Mucosa of rectum (tissue), 2 donors: ENCODE measurements at regions not wholly inside any gene's neighbourhood (a gene's known extent, or its start where the extent isn't known, plus 50 kb on each side); places are given as distances from the start of the nearest gene placed in this dataset.

ENCODE experiments used
- H3K27ac ChIP-seq, 2 donors: one replicate each; pipeline ENCODE4 v1.7.0; 2013; ENCODE audit warnings: inconsistent platforms in 2 of 2, low read depth in 2 of 2, low read length in 2 of 2
- H3K27me3 ChIP-seq, 2 donors: one replicate each; pipeline ENCODE4 v1.7.0; 2013; ENCODE audit warnings: low read length in 2 of 2; ENCODE audit not compliant: control insufficient read depth in 2 of 2, insufficient read depth in 2 of 2
- H3K36me3 ChIP-seq, 2 donors: one replicate each; pipeline ENCODE4 v1.7.0; 2013; ENCODE audit warnings: low read length in 2 of 2; ENCODE audit not compliant: control insufficient read depth in 2 of 2, insufficient read depth in 2 of 2
- H3K4me1 ChIP-seq, 2 donors: one replicate each; pipeline ENCODE4 v1.7.0; 2013; ENCODE audit warnings: low read length in 2 of 2, mild to moderate bottlenecking in 1 of 2; ENCODE audit not compliant: control insufficient read depth in 2 of 2, insufficient read depth in 2 of 2
- H3K4me3 ChIP-seq, 2 donors: one replicate each; pipeline ENCODE4 v1.7.0; 2013; ENCODE audit warnings: low read length in 2 of 2
- H3K9ac ChIP-seq, 2 donors: one replicate each; pipeline ENCODE4 v1.7.0; 2013; ENCODE audit warnings: low read length in 2 of 2, low read depth in 1 of 2, mild to moderate bottlenecking in 1 of 2
- H3K9me3 ChIP-seq, 2 donors: one replicate each; pipeline ENCODE4 v1.7.0; 2013; ENCODE audit warnings: low read length in 2 of 2; ENCODE audit not compliant: control insufficient read depth in 2 of 2
- donor health status: healthy.
- donor health status: Normal muscosa, but diverticular disease.

DNA sequence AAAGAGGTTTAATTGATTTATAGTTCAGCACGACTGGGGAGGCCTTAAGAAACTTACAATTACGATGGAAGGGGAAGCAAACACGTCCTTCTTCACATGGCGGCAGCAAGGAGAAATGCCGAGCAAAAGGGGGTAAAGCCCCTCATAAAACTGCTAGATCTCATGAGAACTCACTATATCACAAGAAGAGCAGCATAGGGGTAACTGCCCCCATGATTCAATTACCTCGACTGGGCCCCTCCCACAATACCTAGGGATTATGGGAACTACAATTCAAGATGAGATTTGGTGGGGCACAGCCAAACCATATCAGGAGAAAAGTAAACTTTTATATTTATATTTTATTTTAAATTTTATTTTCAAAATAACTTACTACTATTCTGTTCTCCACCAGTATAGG, 272.0 kb downstream of the MYCN start:
- no peak overlapping the region for H3K9ac ChIP-seq
- H3K4me3 ChIP-seq = no peak overlapping the region
- H3K27ac ChIP-seq = no peak overlapping the region
- H3K9me3 ChIP-seq = no peaks in the 10 kb centered on the region
- H3K27me3 ChIP-seq = no peaks in the 10 kb centered on the region
- no peaks in the 10 kb centered on the region for H3K4me1 ChIP-seq
- H3K36me3 ChIP-seq = no peaks in the 10 kb centered on the region

DNA sequence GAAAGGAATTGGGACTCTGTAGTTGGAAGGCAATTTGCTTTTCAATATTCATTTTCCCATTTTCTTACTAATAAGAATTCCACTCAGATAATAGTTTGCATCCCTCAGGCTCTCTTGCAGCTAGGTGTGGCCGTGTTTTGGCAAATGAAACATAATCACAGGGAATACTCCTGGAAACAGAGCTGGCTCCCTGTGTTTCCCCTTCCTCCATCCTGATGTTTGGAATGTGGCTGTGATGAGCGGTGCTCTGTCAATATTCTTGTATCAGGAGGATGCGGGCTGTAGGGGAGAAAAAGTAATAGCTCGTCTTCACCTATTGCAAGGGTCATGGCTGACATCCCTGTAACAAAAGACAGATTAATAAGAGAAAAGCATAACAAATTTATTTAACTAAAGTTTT, 271.0 kb downstream of the MYCN start:
- no peaks in the 10 kb centered on the region for H3K4me1 ChIP-seq
- H3K36me3 ChIP-seq = no peaks in the 10 kb centered on the region
- H3K4me3 ChIP-seq = no peak overlapping the region
- H3K27me3 ChIP-seq = no peaks in the 10 kb centered on the region
- no peak overlapping the region for H3K27ac ChIP-seq
- no peak overlapping the region for H3K9ac ChIP-seq
- no peaks in the 10 kb centered on the region for H3K9me3 ChIP-seq

DNA sequence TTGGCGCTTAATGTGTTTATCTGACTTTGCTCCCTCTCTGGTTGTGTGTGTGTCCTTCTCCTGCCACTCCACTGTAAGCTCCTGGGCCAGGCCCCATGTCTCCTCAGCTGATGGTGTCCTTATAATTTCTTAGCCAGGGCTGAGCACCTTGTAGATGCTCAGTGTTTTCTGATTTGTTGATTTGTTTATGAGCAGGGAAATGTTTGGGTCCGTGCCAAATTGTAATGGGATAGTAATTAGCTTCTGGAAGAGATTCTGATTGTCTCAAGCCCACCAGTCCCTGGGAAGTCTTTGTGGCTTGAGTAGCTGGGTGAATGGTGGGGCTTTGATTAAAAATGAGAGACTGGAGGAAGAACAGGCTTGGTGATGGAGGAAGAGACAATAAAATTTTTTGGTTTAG, 270.5 kb downstream of the MYCN start:
- Histone ChIP-seq H3K4me1 (no peaks in the 10 kb centered on the region), H3K9ac (no peak overlapping the region), H3K36me3 (no peaks in the 10 kb centered on the region), H3K9me3 (no peaks in the 10 kb centered on the region), H3K4me3 (no peak overlapping the region), H3K27ac (no peak overlapping the region), H3K27me3 (no peaks in the 10 kb centered on the region)

DNA sequence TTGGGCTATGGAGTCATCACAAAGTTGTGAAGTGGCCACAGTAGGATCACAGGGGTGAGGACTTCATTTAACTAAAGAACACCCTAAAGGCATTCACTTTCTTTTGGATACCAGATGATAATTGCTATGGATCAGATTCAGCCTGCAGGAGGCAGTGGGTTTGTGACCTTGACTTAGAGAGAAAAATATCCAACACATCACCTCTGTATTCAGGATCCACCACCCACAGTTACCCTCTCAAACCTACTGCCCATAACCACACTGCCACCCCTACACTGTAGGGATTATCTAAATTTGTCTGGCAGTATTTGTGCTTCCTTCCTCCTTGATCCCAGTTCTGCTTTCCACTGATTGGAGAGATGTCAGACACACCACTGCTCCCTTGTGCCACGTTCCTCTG, 269.4 kb downstream of the MYCN start:
- Histone ChIP-seq H3K9me3 (no peaks in the 10 kb centered on the region), H3K4me1 (no peaks in the 10 kb centered on the region), H3K27me3 (no peaks in the 10 kb centered on the region), H3K4me3 (no peak overlapping the region), H3K9ac (no peak overlapping the region), H3K36me3 (no peaks in the 10 kb centered on the region), H3K27ac (no peak overlapping the region)

DNA sequence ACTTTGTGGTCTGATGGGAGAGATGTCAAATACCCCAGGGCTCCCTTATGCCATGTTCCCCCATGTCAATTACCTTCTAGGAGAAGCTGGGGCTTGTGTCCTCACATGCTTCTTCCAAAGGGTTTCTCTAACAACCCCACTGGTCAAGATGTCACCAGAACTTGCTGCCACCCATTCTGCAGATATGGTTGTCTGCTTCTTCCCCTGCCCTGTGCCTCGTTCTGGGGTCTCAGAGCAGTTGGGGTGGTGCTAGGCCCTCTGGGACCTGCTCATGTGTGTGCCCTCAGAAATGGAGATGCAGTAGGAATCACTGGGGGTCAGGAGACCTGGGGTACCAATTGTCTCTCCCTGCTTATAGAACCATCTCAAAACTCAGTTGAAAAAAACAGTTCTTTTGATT, 268.6 kb downstream of the MYCN start:
- Histone ChIP-seq H3K36me3 (no peaks in the 10 kb centered on the region), H3K27ac (no peak overlapping the region), H3K9me3 (no peaks in the 10 kb centered on the region), H3K4me3 (no peak overlapping the region), H3K4me1 (peaks cover under 1 to 2% of the 10 kb centered on the region in 2 donors), H3K9ac (no peak overlapping the region), H3K27me3 (no peaks in the 10 kb centered on the region)

DNA sequence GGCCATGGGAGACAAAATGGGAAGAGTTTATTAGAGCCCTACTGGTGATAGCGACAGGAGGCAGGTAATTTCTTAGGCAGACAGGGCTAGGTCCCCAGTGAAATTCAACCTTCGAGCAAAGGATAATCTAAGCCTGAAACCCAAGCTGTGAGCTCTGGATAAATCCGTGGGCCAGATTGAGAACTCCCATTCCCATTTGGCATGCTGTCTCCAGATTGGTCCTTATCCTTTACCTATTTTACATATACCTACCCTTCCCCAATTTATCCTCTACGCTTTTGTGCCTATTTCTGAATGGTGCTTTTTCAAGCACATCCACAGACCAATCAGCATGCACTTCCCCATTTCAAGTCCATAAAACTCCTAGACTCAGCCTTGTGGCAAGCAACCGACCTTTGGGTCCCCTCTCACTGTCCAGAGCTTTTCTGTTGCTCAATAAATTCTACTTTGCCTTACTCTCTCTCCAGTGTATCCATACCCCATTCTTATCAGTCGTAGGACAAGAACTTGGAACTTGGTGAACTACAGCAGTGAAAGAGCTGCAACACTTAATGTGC, 268.0 kb downstream of the MYCN start:
- Histone ChIP-seq H3K9ac (no peak overlapping the region), H3K36me3 (no peaks in the 10 kb centered on the region), H3K9me3 (no peaks in the 10 kb centered on the region), H3K27ac (no peak overlapping the region), H3K27me3 (no peaks in the 10 kb centered on the region), H3K4me1 (peaks cover 6 to 8% of the 10 kb centered on the region in 2 donors), H3K4me3 (no peak overlapping the region)

DNA sequence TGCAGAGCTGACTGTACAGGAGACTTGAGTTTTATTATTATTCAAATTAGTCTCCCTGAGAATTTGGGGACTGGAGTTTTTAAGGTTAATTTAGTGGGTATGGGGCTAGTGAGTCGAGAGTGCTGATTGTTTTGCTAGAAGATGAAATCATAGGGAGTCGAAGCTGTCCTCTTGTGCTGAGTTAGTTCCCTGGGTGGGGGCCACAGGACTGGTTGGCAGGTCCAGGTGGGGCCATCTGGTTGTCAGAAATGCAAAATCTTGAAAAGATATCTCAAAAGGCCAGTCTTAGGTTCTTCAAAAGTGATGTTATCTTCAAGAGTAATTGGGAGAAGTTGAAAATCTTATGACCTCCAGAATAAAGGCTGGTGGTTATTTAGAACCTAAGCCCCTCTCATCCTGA, 267.3 kb downstream of the MYCN start:
- peaks cover 12% of the 10 kb centered on the region in 2 donors for H3K4me1 ChIP-seq
- no peaks in the 10 kb centered on the region for H3K36me3 ChIP-seq
- H3K27me3 ChIP-seq = no peaks in the 10 kb centered on the region
- no peak overlapping the region for H3K9ac ChIP-seq
- H3K9me3 ChIP-seq = no peaks in the 10 kb centered on the region
- no peak overlapping the region for H3K4me3 ChIP-seq
- H3K27ac ChIP-seq = no peak overlapping the region

DNA sequence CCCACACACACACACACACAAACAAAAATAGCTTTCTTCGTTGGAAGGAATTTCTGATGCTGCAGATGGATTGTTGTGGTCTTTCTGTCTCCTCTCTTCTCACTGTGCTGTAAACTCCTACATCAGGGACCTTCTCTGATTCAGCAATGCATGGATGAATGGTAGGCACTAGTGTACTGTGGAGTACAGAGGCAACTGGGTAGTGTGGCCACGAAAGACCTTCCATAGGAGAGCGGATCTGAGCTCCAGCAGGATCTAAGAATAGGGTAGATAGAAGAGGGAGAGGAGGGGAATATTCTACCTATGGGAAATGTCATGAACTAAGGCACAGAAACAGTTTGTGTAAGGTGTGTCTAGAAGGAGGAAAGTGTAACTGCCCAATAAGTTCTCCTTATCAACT, 266.8 kb downstream of the MYCN start:
- peaks cover 16 to 17% of the 10 kb centered on the region in 2 donors for H3K4me1 ChIP-seq
- H3K27me3 ChIP-seq = no peaks in the 10 kb centered on the region
- H3K36me3 ChIP-seq = no peaks in the 10 kb centered on the region
- no peak overlapping the region for H3K4me3 ChIP-seq
- no peak overlapping the region for H3K27ac ChIP-seq
- no peak overlapping the region for H3K9ac ChIP-seq
- no peaks in the 10 kb centered on the region for H3K9me3 ChIP-seq

DNA sequence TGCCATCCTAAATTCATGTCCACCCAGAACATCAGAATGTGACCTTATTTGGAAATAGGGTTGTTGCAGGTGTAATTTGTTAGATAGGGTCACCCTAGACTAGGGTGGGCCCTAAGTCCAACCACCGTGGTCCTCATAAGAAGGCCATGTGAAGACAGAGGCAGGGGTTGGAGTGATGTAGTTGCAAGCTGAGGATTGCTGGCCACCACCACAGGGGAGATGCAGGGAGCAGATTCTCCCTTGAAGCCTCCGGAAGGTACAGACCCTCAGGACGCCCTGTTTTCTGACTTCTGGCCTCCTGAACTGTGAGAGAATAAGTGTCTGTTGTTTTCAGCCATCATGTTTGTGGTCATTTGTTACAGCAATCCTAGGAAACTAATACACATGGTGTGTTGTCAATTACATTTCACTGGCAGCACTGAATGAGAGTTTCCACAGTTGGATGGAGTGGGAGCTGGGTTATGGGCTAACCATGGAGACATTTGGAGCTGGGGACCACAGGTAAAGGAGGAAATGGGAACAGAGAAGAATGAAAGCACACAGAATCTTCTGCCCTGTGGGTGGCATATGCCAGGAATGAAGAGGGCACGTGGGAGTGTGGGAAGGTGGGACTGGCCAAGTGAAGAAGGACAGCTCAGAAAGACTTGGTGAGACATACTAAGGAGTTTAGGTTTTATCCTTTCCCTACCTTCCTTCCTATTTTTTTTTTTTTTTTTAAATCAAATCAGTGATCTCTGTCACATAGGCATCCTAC, 266.0 kb downstream of the MYCN start:
- H3K4me3 ChIP-seq = no peak overlapping the region
- no peak overlapping the region for H3K9ac ChIP-seq
- peaks cover 20 to 21% of the 10 kb centered on the region in 2 donors for H3K4me1 ChIP-seq
- no peak overlapping the region for H3K27ac ChIP-seq
- no peaks in the 10 kb centered on the region for H3K27me3 ChIP-seq
- H3K36me3 ChIP-seq = no peaks in the 10 kb centered on the region
- H3K9me3 ChIP-seq = no peaks in the 10 kb centered on the region

DNA sequence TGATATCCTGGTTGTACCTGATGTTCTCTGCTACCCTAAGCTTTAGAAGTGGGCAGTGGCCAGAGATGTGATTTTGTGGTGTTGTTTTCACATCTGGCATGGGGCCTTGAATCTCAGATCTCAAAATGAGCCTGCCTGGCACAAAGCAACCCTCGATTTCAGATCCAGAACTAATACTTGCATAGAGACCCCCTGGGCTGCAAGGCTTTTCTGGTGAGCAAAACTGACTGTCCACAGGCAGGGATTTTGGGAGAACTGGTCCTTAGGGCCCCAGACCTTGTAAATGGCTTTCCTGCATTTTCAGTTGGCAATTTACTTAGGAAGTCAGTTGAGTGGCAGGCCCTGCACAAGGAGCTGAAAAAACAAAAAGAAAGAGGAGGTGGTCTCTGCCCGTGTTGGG, 265.3 kb downstream of the MYCN start:
- peaks cover 20 to 21% of the 10 kb centered on the region in 2 donors for H3K4me1 ChIP-seq
- H3K27me3 ChIP-seq = no peaks in the 10 kb centered on the region
- no peak overlapping the region for H3K27ac ChIP-seq
- no peak overlapping the region for H3K9ac ChIP-seq
- no peaks in the 10 kb centered on the region for H3K36me3 ChIP-seq
- no peaks in the 10 kb centered on the region for H3K9me3 ChIP-seq
- no peak overlapping the region for H3K4me3 ChIP-seq
